Activated CD4-positive, alpha-beta T cell treated with anti-CD3 and anti-CD28 coated beads, Interleukin-2, amount 50 U/mL, for 48 hours (primary cell): ENCODE measurements at regions not wholly inside any gene's neighbourhood (a gene's known extent, or its start where the extent isn't known, plus 50 kb on each side); places are given as distances from the start of the nearest gene placed in this dataset.
"Not testable (repeated sequence)": the region's sequence is repeated elsewhere in the genome, so short reads cannot be mapped to it uniquely, and the experiment has no call there.

Experiments used
- DNase-seq, 2 experiments: peaks; one replicate each; pipeline ENCODE4 v3.0.0-alpha.2; 2020

DNA sequence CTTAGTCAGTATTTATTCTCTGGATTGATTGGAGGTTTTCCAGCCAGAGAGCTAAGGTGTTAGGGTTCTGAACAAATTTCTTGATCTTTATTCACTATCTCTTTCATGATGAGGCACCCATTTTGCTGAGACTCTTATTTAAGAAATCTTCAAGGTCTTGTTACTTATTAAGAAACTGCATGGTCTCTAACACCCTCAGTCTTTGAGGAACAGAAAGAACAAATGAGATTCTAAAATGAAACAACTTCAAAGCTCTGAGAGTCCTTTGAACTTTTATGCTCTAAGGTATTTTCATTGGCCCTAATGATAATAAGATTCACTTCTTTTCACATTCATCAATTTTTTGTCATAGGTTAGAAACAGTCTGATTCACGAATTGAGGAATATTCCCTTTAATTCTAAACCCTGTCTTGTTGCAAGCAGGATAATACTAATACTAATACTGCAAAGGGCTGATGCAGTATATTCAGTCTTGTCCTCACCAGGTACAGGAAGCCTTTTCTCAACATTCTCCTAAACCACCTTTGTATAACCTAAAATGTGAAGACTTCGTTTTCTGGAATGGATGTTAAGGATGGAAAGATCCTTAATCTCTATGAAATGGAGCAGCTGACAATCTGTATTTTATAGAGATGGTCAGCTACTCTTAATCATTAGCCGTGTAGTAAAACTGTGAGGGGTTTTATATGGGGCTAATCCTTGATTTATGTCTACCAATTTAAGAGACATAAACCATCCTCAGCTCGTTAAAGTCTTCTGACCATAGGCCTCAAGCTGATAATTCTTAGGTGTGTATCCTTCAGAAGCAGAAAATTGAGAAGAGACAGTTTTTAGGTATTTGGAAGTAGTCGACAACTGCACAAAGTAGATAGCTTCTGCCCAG, 198.3 kb downstream of the OTOL1 start:
- no peak for DNase-seq

DNA sequence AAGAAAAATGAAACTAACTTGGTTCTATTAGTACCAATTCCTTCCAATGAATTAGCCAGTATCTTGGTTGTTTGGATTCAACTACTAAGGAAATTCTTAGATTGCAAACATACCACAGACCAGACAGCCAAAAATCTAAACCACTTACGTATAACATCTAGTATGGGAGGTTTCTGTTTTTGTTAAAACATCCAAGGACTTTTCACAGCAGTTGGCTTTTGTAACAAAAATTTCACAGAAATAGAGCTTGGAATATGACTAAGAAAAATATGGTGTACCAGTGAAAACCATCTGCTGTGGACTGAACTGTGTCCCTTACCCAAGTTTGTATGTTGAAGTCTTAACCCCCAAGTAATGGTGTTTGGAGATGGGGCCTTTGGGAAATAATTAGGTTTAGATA, 199.2 kb downstream of the OTOL1 start:
- no peak for DNase-seq

DNA sequence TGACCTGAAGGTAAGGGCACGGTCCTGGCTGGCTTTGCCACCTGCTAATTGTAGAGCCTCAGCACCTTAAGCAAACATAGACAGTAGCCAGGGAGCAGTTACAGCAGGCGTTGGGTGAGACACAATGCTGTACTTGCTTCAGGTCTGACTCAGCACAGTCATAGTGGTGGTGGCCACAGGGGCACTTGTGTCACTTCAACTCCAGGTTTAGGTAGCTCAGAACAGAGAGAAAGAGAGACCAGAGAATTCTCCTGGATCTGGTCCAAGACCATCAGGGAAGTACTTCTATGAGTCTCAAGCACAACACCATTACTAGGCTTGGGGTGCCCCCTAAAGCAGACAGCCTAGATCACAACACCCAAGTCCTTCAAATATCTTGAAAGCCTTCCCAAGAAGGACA, 204.4 kb downstream of the OTOL1 start:
- DNase-seq, result no peak

DNA sequence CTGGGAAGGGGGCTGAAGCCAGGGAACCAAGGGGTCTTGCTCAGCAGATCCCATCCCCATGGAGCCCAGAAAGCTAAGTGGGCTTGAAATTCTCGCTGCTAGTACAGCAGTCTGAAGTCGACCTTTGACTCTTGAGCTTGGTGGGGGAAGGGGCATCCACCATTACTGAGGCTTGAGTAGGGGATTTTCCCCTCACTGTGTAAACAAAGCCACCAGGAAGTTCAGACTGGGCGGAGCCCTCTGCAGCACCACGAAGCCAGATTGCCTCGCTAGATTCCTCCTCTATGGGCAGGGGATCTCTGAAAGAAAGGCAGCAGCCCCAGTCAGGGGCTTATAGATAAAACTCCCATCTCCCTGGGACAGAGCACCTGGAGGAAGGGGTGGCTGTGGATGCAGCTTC, 210.6 kb downstream of the OTOL1 start:
- DNase-seq, result not testable (repeated sequence)

DNA sequence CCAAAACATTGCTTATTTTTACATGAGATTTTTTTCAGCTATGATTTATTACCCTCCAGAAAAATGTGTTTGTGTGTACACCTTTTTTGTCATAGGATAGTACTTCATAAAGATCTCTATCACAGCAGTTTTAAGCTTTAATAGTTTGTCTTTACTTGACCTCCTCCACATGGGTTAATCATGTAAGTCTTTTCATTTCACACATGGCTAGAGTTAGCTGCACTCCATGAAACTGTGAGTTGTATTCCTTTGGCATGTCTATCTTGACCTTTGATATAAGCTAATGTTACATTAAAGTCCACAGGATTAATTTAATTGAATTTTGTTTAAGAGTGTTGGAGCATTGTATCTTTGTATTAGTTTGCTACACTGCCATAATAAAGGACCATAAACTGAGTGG, 217.1 kb downstream of the OTOL1 start:
- no peak for DNase-seq

DNA sequence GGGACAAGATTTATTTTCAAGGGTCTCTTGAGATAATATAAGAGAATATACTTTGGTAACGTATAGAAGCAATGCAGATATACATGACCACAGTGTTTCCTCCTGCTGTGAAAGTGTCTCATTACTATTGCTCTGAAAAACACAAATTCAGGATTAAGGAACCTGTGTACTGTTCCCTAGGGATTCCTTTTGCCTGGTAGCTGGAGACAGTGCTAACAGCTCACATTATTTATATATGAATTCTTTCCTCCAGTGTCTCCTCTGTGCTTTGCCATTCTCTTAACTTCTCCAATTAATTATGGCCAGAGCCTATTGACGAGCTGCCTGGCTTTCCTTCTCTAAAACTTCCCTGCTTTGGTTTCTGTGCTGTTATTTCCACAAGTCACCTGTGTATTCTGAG, 235.4 kb downstream of the OTOL1 start:
- DNase-seq, result no peak

DNA sequence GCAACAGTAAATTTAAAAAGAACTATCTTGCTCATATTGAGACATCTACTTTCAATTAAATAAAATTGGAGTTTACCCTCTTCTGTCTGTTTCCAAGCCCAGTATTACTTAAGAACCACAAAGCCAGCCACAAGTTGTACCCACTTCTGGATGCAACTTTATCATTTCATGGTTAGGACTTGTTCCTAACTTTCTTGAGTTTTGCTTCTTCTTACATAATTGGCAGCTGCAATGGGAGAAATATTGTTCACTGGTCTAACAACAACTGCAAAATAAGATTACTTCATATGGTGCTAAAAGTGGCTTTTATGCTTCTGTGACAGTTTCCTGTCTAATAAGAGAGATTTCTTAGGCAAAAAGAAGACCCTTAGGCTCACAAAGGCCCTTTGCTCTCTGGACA, 240.6 kb downstream of the OTOL1 start:
- no peak for DNase-seq

DNA sequence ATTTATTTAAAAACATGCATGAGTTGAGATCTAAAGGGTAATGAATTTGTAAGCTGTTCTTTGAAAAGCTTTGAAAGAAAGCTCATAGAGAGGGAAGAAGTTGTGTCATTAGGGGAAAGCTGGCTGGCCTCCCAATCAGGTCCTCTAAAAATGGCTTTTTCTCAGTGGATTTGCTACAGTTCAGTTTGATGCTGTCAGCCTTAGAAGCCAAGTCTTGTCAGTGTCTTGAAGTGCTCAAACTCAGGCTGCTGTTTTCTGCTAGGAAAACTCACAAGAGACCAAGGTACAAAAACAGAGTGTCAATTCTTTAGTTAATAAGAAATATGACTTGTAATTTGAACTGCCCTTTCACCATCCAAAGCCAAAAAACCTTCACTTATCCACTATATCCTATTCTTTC, 243.8 kb downstream of the OTOL1 start:
- no peak for DNase-seq

DNA sequence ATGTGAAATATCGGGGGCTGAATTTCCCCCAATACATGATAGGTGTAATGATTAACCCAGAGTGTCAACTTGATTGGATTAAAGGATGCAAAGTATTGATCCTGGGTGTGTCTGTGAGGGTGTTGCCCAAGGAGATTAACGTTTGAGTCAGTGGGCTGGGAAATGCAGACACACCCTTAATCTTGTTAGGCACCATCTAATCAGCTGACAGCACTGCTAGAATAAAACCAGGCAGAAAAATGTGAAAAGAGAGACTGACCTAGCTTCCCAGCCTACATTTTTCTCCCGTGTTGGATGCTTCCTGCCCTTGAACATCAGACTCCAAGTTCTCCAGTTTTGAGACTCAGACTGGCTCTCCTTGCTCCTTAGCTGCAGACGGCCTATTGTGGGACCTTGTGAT, 247.8 kb downstream of the OTOL1 start:
- DNase-seq, result no peak

DNA sequence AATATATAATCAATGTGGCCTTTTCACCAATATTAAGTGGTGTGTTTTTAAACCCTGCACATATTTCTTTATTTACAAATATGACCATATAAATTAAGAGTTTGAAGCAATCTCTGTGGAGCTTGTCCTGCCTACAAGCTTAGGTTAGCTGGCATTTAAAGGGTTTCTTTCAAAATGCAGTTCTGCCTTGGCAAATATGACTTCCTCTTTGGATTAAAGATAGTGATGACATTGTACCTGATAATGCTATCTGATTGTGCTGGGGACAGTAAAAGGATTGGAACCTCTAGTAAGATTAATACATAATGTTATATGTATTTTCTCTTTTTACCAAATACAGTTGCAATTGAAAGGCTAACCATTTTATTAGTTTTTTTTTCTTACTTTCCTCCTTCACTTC, 249.1 kb downstream of the OTOL1 start:
- no peak for DNase-seq

DNA sequence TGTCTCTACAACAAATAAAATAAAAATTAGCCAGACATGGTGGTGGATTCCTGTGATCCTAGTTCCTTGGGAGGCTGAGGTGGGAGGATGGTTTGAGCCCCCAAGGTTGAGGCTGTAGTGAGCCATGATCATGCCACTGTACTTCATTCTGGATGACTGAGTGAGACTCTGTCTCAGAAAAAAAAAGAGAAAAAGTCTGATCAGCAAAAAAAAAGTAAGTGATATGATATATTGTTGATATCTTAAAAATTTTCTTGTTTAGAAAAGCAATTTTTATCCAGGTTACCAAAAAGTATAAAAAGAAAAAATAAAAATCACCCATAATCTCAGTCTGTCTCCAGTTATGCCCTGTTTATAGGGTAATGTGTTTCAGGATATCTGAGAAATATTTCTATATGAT, 251.4 kb downstream of the OTOL1 start:
- no peak for DNase-seq

DNA sequence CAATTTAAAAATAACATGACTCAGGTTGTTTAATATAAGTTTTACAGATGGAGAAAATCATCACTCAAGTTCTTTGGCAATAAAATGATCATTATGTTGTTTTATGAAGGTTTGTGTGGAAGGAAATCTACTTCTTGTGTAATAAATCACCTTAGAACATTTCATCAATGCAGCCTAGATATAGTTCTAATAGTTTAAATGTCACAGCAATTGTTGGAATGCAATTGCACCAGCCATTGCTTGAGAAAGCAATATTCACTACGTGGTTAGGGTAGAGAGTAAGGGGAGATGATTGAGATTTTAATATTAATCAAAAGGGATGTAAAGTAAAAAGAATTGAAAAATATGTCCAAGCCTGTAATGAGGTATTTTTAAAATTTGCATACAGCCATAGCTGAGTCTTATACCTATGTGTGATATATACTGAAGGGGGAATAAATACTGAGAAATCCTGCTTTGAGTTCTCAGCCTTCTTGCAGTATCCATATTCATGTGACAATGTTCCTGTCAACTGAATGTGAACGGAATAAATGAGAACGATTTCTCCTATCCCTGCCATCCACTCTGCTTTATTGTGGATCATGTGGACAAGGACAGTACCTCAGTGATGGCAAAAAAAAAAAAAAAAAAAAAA, 257.9 kb downstream of the OTOL1 start:
- no peak for DNase-seq

DNA sequence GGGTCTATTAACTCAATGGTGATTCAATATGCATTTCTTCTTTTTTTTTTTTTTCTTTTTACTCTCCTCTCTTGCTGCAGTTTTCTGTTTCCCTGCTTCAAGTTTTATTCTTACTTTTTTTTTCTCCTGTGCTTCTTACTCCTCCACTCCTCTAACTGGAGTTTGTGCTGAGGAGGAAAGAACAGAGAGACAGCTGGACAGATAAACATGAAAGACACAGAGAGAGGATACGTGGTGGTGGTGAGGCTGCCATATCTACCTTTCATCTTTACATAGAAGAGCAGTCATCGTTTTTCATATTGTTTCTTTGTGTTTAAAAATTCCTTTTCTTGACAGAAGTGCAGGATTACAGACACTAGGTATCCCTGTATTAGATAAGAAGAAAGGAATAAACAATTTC, 262.8 kb downstream of the OTOL1 start:
- DNase-seq, result no peak

DNA sequence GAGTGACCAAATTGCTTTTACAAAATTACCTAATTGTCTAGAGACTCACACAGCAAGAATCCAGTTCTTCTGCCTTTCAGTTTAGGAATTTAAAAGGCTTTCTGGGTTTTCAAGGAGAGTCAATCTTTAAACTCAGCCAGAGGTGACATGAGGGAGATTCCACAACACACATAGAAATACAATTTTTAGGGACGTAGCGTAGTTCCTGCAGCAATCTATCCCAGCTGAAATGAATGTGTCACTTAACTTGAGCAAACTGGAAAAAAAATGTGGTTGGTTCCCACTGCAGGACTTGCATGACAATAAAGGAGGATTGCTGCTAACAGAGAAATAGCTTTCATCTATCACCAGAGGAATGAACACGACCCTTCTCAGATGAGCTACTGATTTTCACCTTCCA, 269.7 kb downstream of the OTOL1 start:
- no peak for DNase-seq

DNA sequence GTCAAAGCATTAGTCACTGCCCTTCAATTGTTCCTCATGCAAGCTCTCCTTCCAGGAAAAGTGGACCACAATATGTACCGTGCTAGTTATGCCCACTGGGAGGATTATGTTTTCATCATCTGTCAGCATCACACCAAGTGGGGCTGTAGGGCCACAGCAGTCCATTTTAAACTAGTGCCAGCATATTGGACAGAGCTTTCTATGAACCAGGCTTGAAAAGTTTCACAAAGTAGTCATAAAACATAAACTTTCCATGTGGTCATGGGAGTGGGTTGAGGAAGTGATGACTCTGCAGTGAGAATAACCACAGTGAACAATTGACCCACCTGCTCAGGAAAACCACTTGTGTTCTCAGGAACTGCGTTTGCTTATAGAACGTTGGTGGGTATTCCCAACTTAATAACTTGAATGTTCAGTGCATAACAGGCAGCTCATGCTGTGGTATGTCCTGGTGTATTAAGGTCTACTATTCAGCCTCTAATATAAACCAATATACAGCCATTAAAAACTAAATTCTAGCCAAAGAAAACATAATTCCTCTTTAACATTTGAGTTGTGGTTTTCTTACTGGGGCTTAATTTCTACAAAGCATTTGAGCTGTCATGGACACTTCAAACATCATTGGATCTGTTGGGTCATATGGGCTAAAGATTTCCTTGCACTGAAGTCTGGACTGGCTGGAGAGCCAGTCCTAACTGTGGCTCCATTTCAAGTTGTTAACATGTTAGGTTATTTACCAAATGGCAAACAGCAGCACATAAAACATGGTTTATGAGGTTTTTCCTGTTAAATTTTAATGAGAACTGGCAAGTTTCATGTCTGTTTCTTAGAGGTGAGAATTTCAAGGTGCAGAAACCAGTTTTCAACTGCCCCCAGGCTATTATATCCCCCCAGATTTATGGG, 274.1 kb downstream of the OTOL1 start:
- DNase-seq, result no peak

DNA sequence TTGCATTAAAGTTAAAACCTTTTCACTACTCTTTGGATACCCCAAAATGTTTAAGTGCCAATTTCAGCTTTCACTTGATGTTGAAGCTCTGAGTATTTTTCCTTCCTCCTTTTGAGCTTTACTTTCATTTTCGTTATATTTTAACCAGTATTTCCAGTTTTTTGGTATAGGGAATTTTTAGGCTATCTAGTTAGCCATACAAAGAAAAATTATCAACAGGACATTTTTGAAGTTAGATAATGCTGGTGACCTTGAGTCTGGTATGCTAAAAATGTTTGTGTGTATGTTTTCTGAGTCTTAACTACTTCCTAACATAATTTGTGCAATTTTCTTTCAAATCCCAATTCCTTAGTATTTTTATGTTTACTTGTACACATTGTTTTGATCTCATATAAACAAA, 284.8 kb downstream of the OTOL1 start:
- DNase-seq, result no peak

DNA sequence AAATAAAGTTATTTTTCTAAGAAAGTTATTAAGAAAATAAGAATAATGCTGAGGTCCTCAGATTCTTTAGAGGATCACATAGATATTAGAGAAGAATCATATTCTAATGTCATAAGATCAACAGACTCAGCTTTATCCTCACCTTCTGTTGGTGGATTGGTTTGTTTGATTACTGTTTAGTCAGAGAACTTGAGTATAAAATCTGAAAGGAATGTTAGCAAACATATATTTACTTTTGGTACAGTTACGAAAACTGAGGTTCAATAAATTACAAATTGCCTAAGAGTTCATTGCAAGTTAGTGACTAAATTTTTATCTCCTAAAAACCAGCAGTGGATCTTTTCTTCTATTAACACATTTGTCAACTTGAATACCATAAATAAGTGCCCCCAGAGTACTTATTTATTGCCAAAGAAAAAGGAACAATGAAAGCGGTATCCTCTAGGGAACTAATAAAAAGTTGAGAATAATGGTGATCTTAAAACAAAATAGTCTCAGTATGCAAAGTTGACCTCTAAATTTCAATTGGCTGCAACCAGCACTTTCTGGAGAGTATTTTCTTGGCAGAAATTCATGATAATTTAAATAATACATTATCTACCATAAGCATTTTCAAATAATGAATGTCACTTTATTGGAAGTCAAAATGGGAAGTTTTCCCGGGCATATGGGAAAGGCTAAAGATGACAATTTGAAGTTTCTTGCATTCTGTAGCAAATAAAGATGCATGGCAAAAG, 296.8 kb downstream of the OTOL1 start:
- DNase-seq, result no peak

DNA sequence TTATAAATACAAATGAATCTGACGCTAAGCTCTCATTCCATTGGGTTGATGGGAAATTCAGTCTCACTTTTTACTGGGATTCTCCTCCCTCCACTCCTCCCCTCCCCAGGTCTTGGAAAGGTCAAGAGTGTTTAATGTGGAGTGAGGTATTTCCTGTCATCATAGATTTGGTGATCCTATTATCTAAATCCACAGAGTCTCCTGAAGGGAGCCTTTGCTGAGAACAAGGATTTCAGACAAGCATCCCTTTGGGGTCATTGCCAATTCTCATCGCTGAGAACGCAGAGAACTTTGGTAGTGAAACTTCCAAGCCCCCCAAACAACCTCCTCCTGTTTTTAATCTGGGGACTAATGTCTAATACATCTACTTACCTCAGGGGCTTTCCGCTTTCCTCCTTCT, 297.9 kb downstream of the OTOL1 start:
- DNase-seq, result no peak

DNA sequence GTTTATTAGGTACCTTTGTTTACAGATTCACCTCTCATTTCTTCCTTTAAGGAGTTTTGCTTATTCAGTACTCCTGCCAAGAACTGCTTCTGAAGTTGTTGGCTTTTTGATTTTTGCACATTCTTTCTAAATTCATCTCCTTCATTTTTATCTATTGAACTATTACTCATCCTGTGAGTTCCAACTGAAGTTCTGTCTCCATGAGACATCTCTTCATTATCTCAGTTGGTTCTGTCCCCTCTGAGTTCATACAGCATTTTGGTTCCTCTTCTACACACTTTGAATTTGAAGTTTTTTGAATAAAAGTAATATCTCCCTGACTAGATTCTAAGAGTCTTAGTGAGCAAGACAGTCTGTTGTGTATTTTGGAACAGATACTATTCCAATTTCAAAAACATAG, 299.7 kb downstream of the OTOL1 start:
- no peak for DNase-seq

DNA sequence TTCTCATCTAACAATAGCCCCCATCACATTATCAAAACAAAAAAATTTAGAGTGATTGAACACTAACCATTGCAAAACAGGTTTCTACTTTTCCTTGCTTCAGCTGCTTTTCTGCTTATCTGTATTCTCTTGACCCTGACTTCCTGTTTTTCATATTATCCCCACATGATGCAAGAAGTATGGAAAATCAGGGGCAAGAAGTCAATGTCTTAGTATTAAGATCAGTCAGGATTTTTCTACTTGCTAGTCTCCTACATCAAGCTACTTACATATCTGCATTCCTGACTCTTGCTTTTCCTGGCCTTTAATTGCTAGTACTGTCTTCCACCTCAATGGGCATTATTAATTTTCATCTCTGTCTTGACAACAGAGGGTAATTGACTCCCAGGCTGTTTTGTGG, 300.2 kb downstream of the OTOL1 start:
- DNase-seq, result no peak

DNA sequence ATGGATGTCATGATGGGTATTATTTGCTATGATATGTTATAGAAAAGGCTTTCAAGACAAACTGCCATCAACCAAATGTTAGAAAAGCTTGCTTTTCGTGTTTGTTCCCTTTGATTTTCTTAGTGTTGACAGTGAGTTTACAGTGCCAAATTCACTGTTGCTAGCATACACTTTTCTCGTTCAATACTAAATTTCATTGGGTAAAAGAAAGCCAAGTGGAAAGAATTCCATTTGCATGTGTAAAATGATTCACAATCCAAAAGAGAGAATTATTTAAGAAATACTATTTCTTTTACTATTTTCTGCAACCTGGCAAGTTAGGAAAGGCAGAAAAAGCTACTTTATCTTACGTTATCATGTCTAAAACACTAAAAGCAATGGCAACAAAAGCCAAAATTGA, 301.4 kb downstream of the OTOL1 start:
- no peak for DNase-seq

DNA sequence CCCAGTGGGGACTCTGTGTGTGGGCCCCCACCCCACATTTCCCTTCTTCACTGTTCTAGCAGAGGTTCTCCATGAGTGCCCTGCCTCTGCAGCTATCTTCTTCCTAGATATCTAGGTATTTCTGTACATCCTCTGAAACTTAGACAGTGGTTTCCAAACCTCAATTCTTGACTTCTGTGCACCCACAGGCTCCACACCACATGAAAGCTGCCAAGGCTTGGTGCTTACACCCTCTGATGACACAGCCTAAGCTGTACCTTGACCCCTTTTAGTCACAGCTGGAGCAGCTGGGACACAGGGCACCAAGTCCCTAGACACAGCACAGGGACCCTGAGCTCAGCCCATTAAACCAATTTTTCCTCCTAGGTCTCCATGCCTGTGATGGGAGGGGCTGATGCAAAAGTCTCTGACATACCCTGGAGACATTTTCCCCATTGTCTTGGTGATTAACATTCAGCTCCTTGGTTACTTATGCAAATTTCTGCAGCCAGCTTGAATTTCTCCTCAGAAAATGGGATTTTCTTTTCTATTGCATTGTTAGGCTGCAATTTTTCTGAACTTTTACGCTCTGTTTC, 304.5 kb downstream of the OTOL1 start:
- DNase-seq, result no peak

DNA sequence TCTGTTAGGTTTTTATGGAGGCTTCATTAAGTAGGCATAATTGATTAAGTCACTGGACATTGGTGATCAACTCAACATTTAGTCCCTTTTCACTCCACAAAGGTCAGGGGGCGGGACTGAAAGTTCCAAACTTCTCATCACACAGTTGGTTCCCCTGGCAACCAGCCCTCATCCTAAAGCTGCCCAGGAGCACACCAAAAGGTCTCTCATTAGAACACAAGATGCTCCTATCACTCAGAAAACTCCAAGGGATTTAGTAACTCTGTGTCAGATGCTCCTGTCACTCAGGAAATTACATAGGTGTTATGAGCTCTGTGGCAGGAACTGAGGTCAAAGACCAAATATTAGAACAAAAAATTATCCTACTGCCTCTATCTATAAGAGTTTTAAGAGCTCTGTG, 321.5 kb downstream of the OTOL1 start:
- no peak for DNase-seq
